GM21528 (cell line): ENCODE measurements at regions not wholly inside any gene's neighbourhood (a gene's known extent, or its start where the extent isn't known, plus 50 kb on each side); places are given as distances from the start of the nearest gene placed in this dataset.

Experiments used
- ATAC-seq: cut with Tn5 transposase; IDR thresholded peaks from one replicate; pipeline ENCODE4 v1.9.1; 2021; ENCODE audit warnings: mild to moderate bottlenecking, moderate library complexity; ENCODE audit not compliant: unreplicated experiment, low FRiP score

- no peak for ATAC-seq
These were observed 287.4 kb upstream of the ZP4 start for GRCh38 chr1:238177960-238178645.

GRCh38 chr1:238177351-238177750 is 286.6 kb upstream of the ZP4 start:
- no peak for ATAC-seq

- no peak for ATAC-seq
These were observed 285.7 kb upstream of the ZP4 start for GRCh38 chr1:238176441-238176840.

- ATAC-seq, result no peak
These were observed 281.3 kb upstream of the ZP4 start for GRCh38 chr1:238171985-238172384.

GRCh38 chr1:238161955-238162354 is 271.2 kb upstream of the ZP4 start:
- ATAC-seq, result no peak

GRCh38 chr1:238153939-238154338 is 263.2 kb upstream of the ZP4 start:
- ATAC-seq, result no peak

- ATAC-seq, result no peak
These were observed 262.5 kb upstream of the ZP4 start for GRCh38 chr1:238153253-238153652.

- no peak for ATAC-seq
These were observed 261.4 kb upstream of the ZP4 start for GRCh38 chr1:238152119-238152518.

GRCh38 chr1:238143038-238143437 is 252.3 kb upstream of the ZP4 start:
- no peak for ATAC-seq

- ATAC-seq, result no peak
These were observed 250.6 kb upstream of the ZP4 start for GRCh38 chr1:238141353-238141752.

- no peak for ATAC-seq
These were observed 249.0 kb upstream of the ZP4 start for GRCh38 chr1:238139713-238140112.

- ATAC-seq, result no peak
These were observed 247.4 kb upstream of the ZP4 start for GRCh38 chr1:238138059-238138626.

GRCh38 chr1:238135708-238136664 is 245.3 kb upstream of the ZP4 start:
- ATAC-seq, result no peak

GRCh38 chr1:238129677-238130076 is 239.0 kb upstream of the ZP4 start:
- ATAC-seq, result no peak

- no peak for ATAC-seq
These were observed 232.5 kb upstream of the ZP4 start for GRCh38 chr1:238123201-238123600.

- no peak for ATAC-seq
These were observed 229.1 kb upstream of the ZP4 start for GRCh38 chr1:238119861-238120260.

- ATAC-seq, result no peak
These were observed 228.3 kb upstream of the ZP4 start for GRCh38 chr1:238119060-238119459.

- no peak for ATAC-seq
These were observed 225.1 kb upstream of the ZP4 start for GRCh38 chr1:238115852-238116251.

GRCh38 chr1:238112952-238113621 is 222.4 kb upstream of the ZP4 start:
- no peak for ATAC-seq

GRCh38 chr1:238111516-238111915 is 220.8 kb upstream of the ZP4 start:
- no peak for ATAC-seq

- ATAC-seq, result no peak
These were observed 220.4 kb upstream of the ZP4 start for GRCh38 chr1:238111081-238111480.
